GM20000 (cell line): ENCODE measurements at regions not wholly inside any gene's neighbourhood (a gene's known extent, or its start where the extent isn't known, plus 50 kb on each side); places are given as distances from the start of the nearest gene placed in this dataset.

Experiments
- DNase-seq: peaks from one replicate; pipeline ENCODE4 v3.0.0; 2012; ENCODE audit warnings: low spot score
- TF ChIP-seq, protein P1 (sequence below): IDR thresholded peaks from 2 replicates; pipeline ENCODE4 v1.5.1; 2012; ENCODE audit warnings: mild to moderate bottlenecking, control low read depth; ENCODE audit errors: extremely low read depth, missing control alignments

GRCh38 chr11:70578831-70579230 lies 180.5 kb downstream of the CTTN start:
- DNase-seq, result no peak
- TF ChIP-seq, protein P1, sequence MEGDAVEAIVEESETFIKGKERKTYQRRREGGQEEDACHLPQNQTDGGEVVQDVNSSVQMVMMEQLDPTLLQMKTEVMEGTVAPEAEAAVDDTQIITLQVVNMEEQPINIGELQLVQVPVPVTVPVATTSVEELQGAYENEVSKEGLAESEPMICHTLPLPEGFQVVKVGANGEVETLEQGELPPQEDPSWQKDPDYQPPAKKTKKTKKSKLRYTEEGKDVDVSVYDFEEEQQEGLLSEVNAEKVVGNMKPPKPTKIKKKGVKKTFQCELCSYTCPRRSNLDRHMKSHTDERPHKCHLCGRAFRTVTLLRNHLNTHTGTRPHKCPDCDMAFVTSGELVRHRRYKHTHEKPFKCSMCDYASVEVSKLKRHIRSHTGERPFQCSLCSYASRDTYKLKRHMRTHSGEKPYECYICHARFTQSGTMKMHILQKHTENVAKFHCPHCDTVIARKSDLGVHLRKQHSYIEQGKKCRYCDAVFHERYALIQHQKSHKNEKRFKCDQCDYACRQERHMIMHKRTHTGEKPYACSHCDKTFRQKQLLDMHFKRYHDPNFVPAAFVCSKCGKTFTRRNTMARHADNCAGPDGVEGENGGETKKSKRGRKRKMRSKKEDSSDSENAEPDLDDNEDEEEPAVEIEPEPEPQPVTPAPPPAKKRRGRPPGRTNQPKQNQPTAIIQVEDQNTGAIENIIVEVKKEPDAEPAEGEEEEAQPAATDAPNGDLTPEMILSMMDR, result no peak

DNA sequence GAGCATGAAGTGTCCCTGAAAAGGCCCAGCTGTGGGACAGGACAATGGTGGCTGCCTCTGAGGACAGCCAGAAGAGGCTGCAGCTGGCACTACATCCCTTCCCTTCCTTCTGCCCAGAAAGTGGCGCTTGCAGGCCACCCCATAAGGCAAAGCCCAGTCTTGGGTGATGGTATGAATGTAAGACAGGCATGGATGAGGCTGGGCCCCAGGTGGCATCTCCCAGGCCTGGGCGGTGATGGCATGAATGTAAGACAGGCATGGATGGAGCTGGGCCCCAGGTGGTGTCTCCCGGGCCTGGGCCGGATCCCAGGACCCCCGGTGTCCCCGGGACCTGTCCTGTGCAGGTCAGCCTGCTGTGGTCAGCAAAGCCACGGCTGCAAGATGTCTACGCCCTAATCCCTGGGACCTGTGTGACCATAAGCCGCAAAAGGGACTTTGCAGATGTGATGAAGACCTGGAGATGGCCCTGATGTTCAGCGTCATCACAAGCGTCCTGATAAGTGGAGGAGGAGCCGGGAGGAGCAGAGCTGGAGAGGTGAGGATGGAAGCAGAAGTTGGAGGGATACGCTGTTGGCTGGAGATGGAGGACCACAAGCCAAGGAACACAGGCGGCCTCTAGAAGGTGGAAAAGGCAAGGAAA lies 181.1 kb downstream of the CTTN start:
- TF ChIP-seq, protein P1, result no peak
- DNase-seq, result no peak

DNA sequence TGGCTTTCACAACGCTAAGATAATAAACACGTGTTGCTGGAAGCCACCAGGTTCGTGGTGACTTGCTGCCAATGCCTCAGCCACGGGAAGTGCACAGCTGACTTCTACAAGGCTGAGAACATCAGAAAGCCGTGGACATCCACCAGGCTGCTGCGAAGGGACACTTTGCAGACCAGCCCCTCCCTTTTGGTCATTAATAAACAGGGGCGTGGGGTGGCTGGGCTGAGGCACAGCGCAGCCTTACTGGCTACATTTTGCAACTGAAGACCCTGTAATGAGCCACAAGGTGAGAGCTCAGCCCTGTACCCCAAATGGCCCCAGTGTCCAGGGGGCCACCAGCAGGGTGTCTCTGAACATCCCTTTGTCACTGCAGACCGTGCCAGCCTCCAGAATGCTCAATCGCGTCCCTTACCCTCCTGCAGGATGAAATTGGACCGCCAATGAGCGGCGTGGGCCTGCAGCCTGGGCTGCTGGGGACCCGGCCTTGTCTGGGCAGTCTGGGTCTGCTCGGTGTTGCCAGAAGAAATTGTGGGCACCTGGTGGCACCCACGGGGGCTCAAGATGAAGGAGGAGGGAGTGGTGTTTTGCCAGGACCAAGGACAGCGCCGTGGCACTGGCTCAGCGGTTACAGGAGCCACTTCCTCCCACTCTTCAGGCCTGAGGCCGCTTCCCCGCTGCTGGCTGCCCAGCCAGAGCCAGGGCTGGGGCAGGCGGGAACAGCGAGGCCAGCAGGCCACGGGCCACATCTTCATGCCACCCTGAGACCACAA lies 181.9 kb downstream of the CTTN start:
- DNase-seq, result no peak
- TF ChIP-seq, protein P1, result no peak

DNA sequence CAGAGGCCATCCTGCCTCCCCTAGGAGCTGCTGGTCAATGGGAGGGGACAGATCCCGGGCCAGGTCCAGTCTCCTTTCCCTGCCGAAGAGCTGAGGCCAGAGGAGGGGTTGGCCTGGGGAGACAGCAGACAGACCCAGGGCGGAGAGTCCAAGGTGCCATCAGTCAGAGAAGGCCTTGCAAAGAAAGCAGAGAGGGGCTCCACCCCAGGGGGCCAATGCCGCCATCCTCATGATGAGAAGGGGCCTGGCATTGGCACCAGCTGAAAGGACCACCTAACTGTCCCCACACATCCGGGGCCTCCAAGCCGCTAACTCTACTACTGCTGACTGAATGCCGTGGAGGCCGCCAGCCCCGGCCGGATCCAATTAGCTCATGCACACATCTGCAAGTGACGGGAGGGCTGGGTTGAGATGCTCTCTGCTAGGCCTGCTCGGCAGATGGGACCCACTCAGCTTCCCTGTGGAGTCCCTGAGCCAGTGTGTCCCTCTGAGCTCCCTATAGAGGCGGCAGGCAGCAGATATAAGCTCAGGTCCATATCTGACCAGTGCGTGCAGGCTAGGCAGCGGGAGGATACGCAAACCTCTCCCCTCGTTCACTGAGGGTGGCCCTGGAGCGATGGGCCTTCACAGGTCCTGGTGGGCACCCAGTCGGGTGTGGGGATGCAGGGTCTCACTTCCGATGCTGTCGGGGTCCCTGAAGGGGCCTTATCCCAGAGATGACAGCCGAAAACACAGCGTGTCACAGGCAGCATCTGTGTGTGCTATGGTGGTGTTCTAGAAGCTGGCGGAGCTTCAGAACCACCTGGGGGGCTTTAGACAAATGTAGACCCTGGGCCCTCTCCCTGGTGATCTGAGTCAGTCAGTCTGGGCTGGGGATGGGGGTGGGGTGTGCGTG lies 183.9 kb downstream of the CTTN start:
- TF ChIP-seq, protein P1, result no peak
- no peak for DNase-seq

- TF ChIP-seq, protein P1, result no peak
- DNase-seq, result no peak
These were observed 184.7 kb downstream of the CTTN start for GRCh38 chr11:70582886-70583641.

DNA sequence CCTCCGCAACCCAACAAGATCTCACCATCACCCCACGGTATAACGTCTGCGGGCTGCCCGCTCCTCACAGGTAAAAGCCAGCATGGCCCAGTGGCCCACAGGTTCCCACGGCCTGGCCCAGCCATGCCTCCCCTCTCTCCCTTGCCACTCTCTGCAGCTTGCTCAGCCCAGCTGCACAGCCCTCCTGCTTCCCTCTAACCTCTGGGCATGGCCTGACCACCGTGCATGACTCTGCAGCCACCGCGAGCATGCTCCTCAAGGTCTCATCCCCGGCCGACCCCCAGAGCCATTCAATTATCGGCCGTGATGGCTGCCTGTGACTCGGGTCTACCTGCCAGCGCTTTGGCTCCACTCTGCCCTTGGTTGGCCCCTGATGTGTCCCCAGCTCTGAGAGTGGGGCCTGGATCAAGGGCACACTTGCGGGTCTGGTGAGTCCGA lies 185.5 kb downstream of the CTTN start:
- TF ChIP-seq, protein P1, result no peak
- DNase-seq, result no peak
